HEK293 (cell line): ENCODE measurements at regions not wholly inside any gene's neighbourhood (a gene's known extent, or its start where the extent isn't known, plus 50 kb on each side); places are given as distances from the start of the nearest gene placed in this dataset.

Experiments used
- CTCF ChIP-seq: fragments of 450-650 bp; formaldehyde crosslinking; IDR thresholded peaks from 2 replicates; pipeline ENCODE4 v1.5.1; 2016; ENCODE audit warnings: missing biosample characterization, missing genetic modification characterization
- SALL2 ChIP-seq: fragments of 450-650 bp; formaldehyde crosslinking; IDR thresholded peaks from 2 replicates; pipeline ENCODE4 v1.5.0; 2017; ENCODE audit warnings: missing biosample characterization, mild to moderate bottlenecking, missing genetic modification characterization, borderline replicate concordance
- ZNF37A ChIP-seq: fragments of 450-650 bp; IDR thresholded peaks from 2 replicates; pipeline ENCODE4 v1.5.1; 2018; ENCODE audit warnings: missing biosample characterization, missing genetic modification characterization
- TF ChIP-seq, protein P1 (sequence below): fragments of 450-650 bp; formaldehyde crosslinking; IDR thresholded peaks from 2 replicates; pipeline ENCODE4 v1.5.1; 2016; ENCODE audit warnings: missing biosample characterization, missing genetic modification characterization, borderline replicate concordance

DNA sequence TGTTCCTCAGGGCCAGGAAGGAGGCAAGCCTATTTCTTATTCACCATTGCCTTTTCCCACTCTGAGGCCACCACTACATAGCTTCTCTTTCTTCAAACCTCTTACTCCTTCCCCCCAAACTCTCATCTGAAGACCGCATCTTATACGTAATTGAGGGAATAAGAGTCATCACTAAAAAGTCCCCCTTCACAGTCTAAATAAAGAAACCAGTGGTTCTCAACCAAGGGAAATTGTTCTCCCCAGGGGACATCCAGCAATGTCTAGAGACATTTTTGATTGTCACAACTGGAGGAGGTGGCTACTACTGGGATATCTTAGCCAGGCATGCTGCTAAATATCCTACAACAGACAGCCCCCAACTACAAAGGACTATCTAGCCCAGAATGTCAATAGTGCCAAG lies 327.6 kb upstream of the CNR1 start:
- no peak for TF ChIP-seq CTCF (tag by site-specific recombination)
- TF ChIP-seq, protein P1, sequence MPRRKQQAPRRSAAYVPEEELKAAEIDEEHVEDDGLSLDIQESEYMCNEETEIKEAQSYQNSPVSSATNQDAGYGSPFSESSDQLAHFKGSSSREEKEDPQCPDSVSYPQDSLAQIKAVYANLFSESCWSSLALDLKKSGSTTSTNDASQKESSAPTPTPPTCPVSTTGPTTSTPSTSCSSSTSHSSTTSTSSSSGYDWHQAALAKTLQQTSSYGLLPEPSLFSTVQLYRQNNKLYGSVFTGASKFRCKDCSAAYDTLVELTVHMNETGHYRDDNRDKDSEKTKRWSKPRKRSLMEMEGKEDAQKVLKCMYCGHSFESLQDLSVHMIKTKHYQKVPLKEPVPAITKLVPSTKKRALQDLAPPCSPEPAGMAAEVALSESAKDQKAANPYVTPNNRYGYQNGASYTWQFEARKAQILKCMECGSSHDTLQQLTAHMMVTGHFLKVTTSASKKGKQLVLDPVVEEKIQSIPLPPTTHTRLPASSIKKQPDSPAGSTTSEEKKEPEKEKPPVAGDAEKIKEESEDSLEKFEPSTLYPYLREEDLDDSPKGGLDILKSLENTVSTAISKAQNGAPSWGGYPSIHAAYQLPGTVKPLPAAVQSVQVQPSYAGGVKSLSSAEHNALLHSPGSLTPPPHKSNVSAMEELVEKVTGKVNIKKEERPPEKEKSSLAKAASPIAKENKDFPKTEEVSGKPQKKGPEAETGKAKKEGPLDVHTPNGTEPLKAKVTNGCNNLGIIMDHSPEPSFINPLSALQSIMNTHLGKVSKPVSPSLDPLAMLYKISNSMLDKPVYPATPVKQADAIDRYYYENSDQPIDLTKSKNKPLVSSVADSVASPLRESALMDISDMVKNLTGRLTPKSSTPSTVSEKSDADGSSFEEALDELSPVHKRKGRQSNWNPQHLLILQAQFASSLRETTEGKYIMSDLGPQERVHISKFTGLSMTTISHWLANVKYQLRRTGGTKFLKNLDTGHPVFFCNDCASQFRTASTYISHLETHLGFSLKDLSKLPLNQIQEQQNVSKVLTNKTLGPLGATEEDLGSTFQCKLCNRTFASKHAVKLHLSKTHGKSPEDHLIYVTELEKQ (tag by site-specific recombination): no peak
- TF ChIP-seq ZNF37A (tag by site-specific recombination): no peak
- no peak for TF ChIP-seq SALL2 (tag by site-specific recombination)
